Sigmoid colon (tissue), 6 donors: ENCODE measurements at regions not wholly inside any gene's neighbourhood (a gene's known extent, or its start where the extent isn't known, plus 50 kb on each side); places are given as distances from the start of the nearest gene placed in this dataset.

Experiments used
- DNase-seq: peaks from one replicate; pipeline ENCODE4 v3.0.0-alpha.2; 2019
- H3K27ac ChIP-seq, 4 donors: fragments of 200-600 bp; sonication (generic); one replicate each; pipeline ENCODE4 v1.5.1; 2016 to 2019; ENCODE audit warnings: mild to moderate bottlenecking in 1 of 4
- H3K27me3 ChIP-seq, 3 donors: fragments of 200-600 bp; sonication (generic); one replicate each; pipeline ENCODE4 v1.5.1; 2019; ENCODE audit warnings: mild to moderate bottlenecking in 1 of 3
- H3K36me3 ChIP-seq, 4 donors: fragments of 200-600 bp; sonication (generic); one replicate each; pipeline ENCODE4 v1.5.1; 2016 to 2019
- H3K4me1 ChIP-seq, 4 donors: fragments of 200-600 bp; sonication (generic); one replicate each; pipeline ENCODE4 v1.5.1; 2017 to 2019
- H3K4me3 ChIP-seq, 4 donors: fragments of 200-600 bp; sonication (generic); one replicate each; pipeline ENCODE4 v1.5.1; 2017 to 2019; ENCODE audit warnings: mild to moderate bottlenecking in 2 of 4, moderate library complexity in 1 of 4
- H3K9me3 ChIP-seq, 4 donors: fragments of 200-600 bp in 3 of 4; sonication (generic) in 3 of 4; one replicate each; pipeline versions ENCODE4 v1.5.1 to v1.6.1; 2013 to 2019
- CTCF ChIP-seq, 4 experiments: fragments of 450-650 bp in 3 of 4; fragments of 200-600 bp in 1 of 4; IDR thresholded peaks; one replicate each; pipeline ENCODE4 v1.5.1; 2016 to 2019; ENCODE audit warnings: antibody characterized with exemption in 4 of 4, mild to moderate bottlenecking in 3 of 4, moderate library complexity in 2 of 4
- EP300 ChIP-seq, 4 donors: sonication (generic); formaldehyde crosslinking; IDR thresholded peaks; one replicate each; pipeline ENCODE4 v1.6.1; 2017; ENCODE audit warnings: antibody characterized with exemption in 4 of 4
- POLR2A ChIP-seq, 2 donors: fragments of 450-650 bp; IDR thresholded peaks; one replicate each; pipeline ENCODE4 v1.6.1; 2016; ENCODE audit warnings: antibody characterized with exemption in 2 of 2, mild to moderate bottlenecking in 2 of 2, moderate library complexity in 2 of 2
- POLR2AphosphoS5 ChIP-seq, 4 donors: sonication (generic); formaldehyde crosslinking; IDR thresholded peaks; one replicate each; pipeline ENCODE4 v1.6.1; 2017; ENCODE audit warnings: antibody characterized with exemption in 4 of 4
- WGBS, 2 donors: extraction: QIAGEN DNeasy Blood & Tissue Kit; methylation state at CpG; one replicate each; pipeline ENCODE4 v1.1.7; 2013; 5-methylcytosine and 5-hydroxymethylcytosine counted together
- intact Hi-C: fragments of 100-400 bp; cut with DNase I; formaldehyde crosslinking; loops from one replicate; pipeline ENCODE4 v1.15.1; 2023
- donor health status: healthy with polysubstance abuse.
- donor health status: healthy.

GRCh38 chr10:14429043-14429700 is 98.4 kb upstream of the FRMD4A start:
- Histone ChIP-seq H3K4me3 (no peak overlapping the region), H3K36me3 (no peaks in the 10 kb centered on the region), H3K27me3 (no peaks in the 10 kb centered on the region), H3K27ac (no peak overlapping the region), H3K9me3 (no peaks in the 10 kb centered on the region), H3K4me1 (no peaks in the 10 kb centered on the region)
- WGBS, 2 donors: 59 to 60% methylated on average over 6 of the region's 6 CpGs
- no peak for DNase-seq
- TF ChIP-seq POLR2AphosphoS5 (IDR thresholded peaks at IDR 0.05): no peak
- no peak for TF ChIP-seq EP300 (IDR thresholded peaks at IDR 0.05)
- no peak for TF ChIP-seq CTCF (IDR thresholded peaks at IDR 0.05)
- TF ChIP-seq POLR2A (IDR thresholded peaks at IDR 0.05): no peak
- intact Hi-C loops: no loop called here

GRCh38 chr10:14425034-14425433 is 94.3 kb upstream of the FRMD4A start:
- intact Hi-C loops: no loop called here
- 83 to 87% methylated on average over 1 of the region's 1 CpG for WGBS, 2 donors
- no peaks in the 10 kb centered on the region for H3K4me1 ChIP-seq

GRCh38 chr10:14423111-14423744 is 92.5 kb upstream of the FRMD4A start:
- no peak overlapping the region for H3K27ac ChIP-seq
- TF ChIP-seq EP300 (IDR thresholded peaks at IDR 0.05): no peak
- TF ChIP-seq POLR2A (IDR thresholded peaks at IDR 0.05): no peak
- TF ChIP-seq POLR2AphosphoS5 (IDR thresholded peaks at IDR 0.05): no peak
- no peak for TF ChIP-seq CTCF (IDR thresholded peaks at IDR 0.05)
- intact Hi-C loops: no loop called here
- 53 to 70% methylated on average over 6 of the region's 6 CpGs for WGBS, 2 donors
- H3K4me1 ChIP-seq: no peaks in the 10 kb centered on the region
- H3K4me3 ChIP-seq: no peak overlapping the region
- H3K36me3 ChIP-seq: no peaks in the 10 kb centered on the region
- no peaks in the 10 kb centered on the region for H3K27me3 ChIP-seq
- no peak for DNase-seq
- H3K9me3 ChIP-seq: no peaks in the 10 kb centered on the region

More at GRCh38 chr10:14425034-14425433, 94.3 kb upstream of the FRMD4A start:
- Histone ChIP-seq H3K27ac (no peak overlapping the region), H3K4me3 (no peak overlapping the region), H3K36me3 (no peaks in the 10 kb centered on the region), H3K9me3 (no peaks in the 10 kb centered on the region), H3K27me3 (no peaks in the 10 kb centered on the region)
- DNase-seq: no peak
- TF ChIP-seq POLR2A (IDR thresholded peaks at IDR 0.05) (no peak), EP300 (IDR thresholded peaks at IDR 0.05) (no peak), CTCF (IDR thresholded peaks at IDR 0.05) (no peak), POLR2AphosphoS5 (IDR thresholded peaks at IDR 0.05) (no peak)

- DNase-seq: no peak
- no peaks in the 10 kb centered on the region for H3K27me3 ChIP-seq
- intact Hi-C loops: no loop called here
- H3K4me3 ChIP-seq: no peak overlapping the region
- no peaks in the 10 kb centered on the region for H3K4me1 ChIP-seq
- 70 to 78% methylated on average over 2 of the region's 2 CpGs for WGBS, 2 donors
- no peaks in the 10 kb centered on the region for H3K9me3 ChIP-seq
- no peaks in the 10 kb centered on the region for H3K36me3 ChIP-seq
- TF ChIP-seq CTCF (IDR thresholded peaks at IDR 0.05) (no peak), EP300 (IDR thresholded peaks at IDR 0.05) (no peak), POLR2AphosphoS5 (IDR thresholded peaks at IDR 0.05) (no peak), POLR2A (IDR thresholded peaks at IDR 0.05) (no peak)
- no peak overlapping the region for H3K27ac ChIP-seq
Measured at GRCh38 chr10:14422431-14422830, 91.7 kb upstream of the FRMD4A start.
